ENCODE measurements at regions not wholly inside any gene's neighbourhood (a gene's known extent, or its start where the extent isn't known, plus 50 kb on each side); places are given as distances from the start of the nearest gene placed in this dataset.

GRCh38 chr4:58265734-58266133, 1155.5 kb upstream of the IGFBP7 start:
- TF ChIP-seq, protein P1, sequence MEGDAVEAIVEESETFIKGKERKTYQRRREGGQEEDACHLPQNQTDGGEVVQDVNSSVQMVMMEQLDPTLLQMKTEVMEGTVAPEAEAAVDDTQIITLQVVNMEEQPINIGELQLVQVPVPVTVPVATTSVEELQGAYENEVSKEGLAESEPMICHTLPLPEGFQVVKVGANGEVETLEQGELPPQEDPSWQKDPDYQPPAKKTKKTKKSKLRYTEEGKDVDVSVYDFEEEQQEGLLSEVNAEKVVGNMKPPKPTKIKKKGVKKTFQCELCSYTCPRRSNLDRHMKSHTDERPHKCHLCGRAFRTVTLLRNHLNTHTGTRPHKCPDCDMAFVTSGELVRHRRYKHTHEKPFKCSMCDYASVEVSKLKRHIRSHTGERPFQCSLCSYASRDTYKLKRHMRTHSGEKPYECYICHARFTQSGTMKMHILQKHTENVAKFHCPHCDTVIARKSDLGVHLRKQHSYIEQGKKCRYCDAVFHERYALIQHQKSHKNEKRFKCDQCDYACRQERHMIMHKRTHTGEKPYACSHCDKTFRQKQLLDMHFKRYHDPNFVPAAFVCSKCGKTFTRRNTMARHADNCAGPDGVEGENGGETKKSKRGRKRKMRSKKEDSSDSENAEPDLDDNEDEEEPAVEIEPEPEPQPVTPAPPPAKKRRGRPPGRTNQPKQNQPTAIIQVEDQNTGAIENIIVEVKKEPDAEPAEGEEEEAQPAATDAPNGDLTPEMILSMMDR (conservative IDR thresholded peaks at IDR 0.05 in 1 of 2, IDR thresholded peaks at IDR 0.05 in 1 of 2; ENCODE audit: extremely low read depth in 1 of 2, insufficient read depth in 1 of 2, low read depth in 1 of 2, low read length in 2 of 2), result no peak
- TF ChIP-seq EZH2 (IDR thresholded peaks at IDR 0.05; ENCODE audit: borderline replicate concordance, low read length), result no peak
